ENCODE measurements at regions not wholly inside any gene's neighbourhood (a gene's known extent, or its start where the extent isn't known, plus 50 kb on each side); places are given as distances from the start of the nearest gene placed in this dataset.

DNA sequence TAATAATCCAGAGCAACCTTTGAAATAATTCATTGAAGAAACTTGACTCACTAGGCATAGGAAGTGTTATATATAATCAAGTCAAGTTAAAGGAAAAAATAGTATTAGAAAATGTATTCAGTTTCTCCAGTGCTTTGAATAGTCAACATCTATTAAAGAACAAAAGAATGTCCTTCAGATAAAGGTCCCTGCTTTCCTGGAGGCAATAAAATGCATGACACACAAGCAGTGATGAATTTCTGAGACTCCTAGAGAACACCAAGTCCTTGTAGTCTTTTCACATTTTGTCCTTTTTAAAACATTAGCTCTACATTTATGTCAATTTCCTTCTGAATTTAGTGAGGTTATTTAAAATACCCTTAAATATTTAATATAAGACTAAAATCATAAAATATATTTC, 695.5 kb downstream of the EPHA3 start:
- H3K27me3 ChIP-seq (ENCODE audit: control insufficient read depth in 5 of 5, insufficient read depth in 4 of 5, low read length in 5 of 5), result no peaks in the 10 kb centered on the region
- no peak overlapping the region for H3K27ac ChIP-seq (ENCODE audit: low read depth, low read length)
- H3K9ac ChIP-seq (ENCODE audit: low read length in 5 of 5), result no peak overlapping the region
- H3K4me1 ChIP-seq (ENCODE audit: control insufficient read depth in 5 of 5, insufficient read depth in 5 of 5, low read length in 5 of 5), result peaks cover 0 to 10% (median 6%) of the 10 kb centered on the region in 5 donors
- H3K9me3 ChIP-seq (ENCODE audit: control insufficient read depth in 5 of 5, low read length in 5 of 5), result no peaks in the 10 kb centered on the region
- H3K36me3 ChIP-seq (ENCODE audit: control insufficient read depth in 5 of 5, insufficient read depth in 5 of 5, low read length in 5 of 5), result no peaks in the 10 kb centered on the region
- H3K4me3 ChIP-seq (ENCODE audit: low read depth in 1 of 5, low read length in 5 of 5), result no peak overlapping the region

DNA sequence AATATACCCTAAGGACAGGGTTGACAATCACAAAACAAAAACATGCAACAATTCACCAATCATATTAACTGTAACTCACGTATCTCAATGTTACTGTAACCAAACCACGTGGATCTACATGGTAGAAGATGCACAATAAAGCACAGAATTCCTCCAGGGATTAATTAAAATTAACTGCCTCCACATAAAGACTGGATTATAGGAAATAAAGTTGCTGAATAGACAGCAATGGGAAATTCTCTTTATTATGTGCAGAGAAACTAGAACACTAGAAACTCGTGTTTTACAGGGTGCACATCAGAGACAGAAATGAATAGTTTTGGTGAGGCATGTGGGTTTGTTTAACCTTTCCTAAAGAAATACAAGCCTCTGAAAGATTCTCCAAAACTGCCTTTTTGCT, 696.3 kb downstream of the EPHA3 start:
- no peaks in the 10 kb centered on the region for H3K36me3 ChIP-seq (ENCODE audit: control insufficient read depth in 5 of 5, insufficient read depth in 5 of 5, low read length in 5 of 5)
- H3K4me3 ChIP-seq (ENCODE audit: low read depth in 1 of 5, low read length in 5 of 5), result no peak overlapping the region
- H3K27ac ChIP-seq (ENCODE audit: low read depth, low read length), result no peak overlapping the region
- H3K27me3 ChIP-seq (ENCODE audit: control insufficient read depth in 5 of 5, insufficient read depth in 4 of 5, low read length in 5 of 5), result no peaks in the 10 kb centered on the region
- no peak overlapping the region for H3K9ac ChIP-seq (ENCODE audit: low read length in 5 of 5)
- peaks cover 0 to 10% (median 6%) of the 10 kb centered on the region in 5 donors for H3K4me1 ChIP-seq (ENCODE audit: control insufficient read depth in 5 of 5, insufficient read depth in 5 of 5, low read length in 5 of 5)
- no peaks in the 10 kb centered on the region for H3K9me3 ChIP-seq (ENCODE audit: control insufficient read depth in 5 of 5, low read length in 5 of 5)

DNA sequence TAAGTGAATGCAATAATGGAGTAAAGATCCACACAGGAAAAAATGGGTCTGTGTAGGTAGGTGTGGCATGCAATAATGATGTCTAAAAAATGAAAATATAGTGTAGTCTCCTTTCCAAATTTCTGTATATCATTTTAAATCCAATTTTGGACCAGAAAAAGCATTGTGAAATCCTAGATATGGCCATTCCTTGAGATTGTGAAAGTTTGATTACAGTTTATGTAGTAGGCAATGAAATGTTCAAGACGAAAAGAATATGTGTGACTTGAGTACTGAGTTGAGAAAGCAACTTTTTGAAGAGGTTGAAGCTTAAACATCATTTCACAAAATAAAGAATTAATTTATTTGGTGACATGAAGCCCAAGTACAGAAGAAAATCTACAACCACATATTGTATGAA, 698.7 kb downstream of the EPHA3 start:
- Histone ChIP-seq H3K4me3 (ENCODE audit: low read depth in 1 of 5, low read length in 5 of 5) (no peak overlapping the region), H3K27ac (ENCODE audit: low read depth, low read length) (no peak overlapping the region), H3K36me3 (ENCODE audit: control insufficient read depth in 5 of 5, insufficient read depth in 5 of 5, low read length in 5 of 5) (no peaks in the 10 kb centered on the region), H3K27me3 (ENCODE audit: control insufficient read depth in 5 of 5, insufficient read depth in 4 of 5, low read length in 5 of 5) (no peaks in the 10 kb centered on the region), H3K9me3 (ENCODE audit: control insufficient read depth in 5 of 5, low read length in 5 of 5) (no peaks in the 10 kb centered on the region), H3K9ac (ENCODE audit: low read length in 5 of 5) (no peak overlapping the region), H3K4me1 (ENCODE audit: control insufficient read depth in 5 of 5, insufficient read depth in 5 of 5, low read length in 5 of 5) (peaks cover 0 to 12% (median 6%) of the 10 kb centered on the region in 5 donors)

DNA sequence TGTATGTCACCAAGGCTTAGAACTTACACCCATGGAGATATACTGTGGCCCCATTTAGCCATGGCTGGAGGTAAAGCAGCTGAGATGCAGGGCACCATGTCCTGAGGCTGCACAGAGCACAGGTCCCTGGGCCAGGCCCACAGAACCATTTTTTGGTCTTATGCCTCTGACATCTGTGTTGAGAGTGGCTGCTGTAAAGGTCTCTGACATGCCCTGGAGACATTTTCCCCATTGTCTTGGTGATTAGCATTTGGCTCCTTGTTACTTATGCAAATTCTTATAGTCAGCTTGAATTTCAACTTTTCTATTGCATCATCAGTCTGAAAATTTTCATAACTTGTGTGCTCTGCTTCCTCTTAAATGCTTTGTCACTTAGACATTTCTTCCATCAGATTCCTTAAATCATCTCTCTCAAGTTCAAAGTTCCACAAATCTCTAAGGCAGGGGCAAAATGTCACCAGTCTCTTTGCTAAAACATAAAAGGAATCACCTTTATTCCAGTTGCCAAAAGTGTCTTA, 701.3 kb downstream of the EPHA3 start:
- Histone ChIP-seq H3K4me3 (ENCODE audit: low read depth in 1 of 5, low read length in 5 of 5) (no peak overlapping the region), H3K9me3 (ENCODE audit: control insufficient read depth in 5 of 5, low read length in 5 of 5) (peaks cover 0 to 8% (median 5%) of the 10 kb centered on the region in 5 donors)

DNA sequence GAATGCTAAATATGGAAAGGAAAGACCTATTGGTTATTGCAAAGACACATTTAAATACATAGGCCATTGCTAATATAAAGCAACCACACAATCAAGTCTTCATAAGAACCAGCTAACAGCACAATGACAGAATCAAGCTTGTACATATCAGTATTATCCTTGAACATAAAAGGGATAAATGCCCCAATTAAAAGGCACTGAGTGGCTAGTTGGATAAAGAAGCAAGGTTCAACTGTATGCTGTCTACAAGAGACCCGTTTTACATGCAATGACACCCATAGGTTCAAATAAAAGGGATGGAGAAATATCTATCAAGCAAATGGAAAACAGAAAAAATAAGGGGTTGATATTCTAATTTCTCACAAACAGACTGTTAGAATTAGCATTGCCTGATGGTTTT, 706.1 kb downstream of the EPHA3 start:
- H3K9ac ChIP-seq (ENCODE audit: low read length in 5 of 5), result no peak overlapping the region
- no peak overlapping the region for H3K27ac ChIP-seq (ENCODE audit: low read depth, low read length)
- peaks cover 0 to 10% (median 5%) of the 10 kb centered on the region in 5 donors for H3K9me3 ChIP-seq (ENCODE audit: control insufficient read depth in 5 of 5, low read length in 5 of 5)
- no peaks in the 10 kb centered on the region for H3K27me3 ChIP-seq (ENCODE audit: control insufficient read depth in 5 of 5, insufficient read depth in 4 of 5, low read length in 5 of 5)
- no peaks in the 10 kb centered on the region for H3K36me3 ChIP-seq (ENCODE audit: control insufficient read depth in 5 of 5, insufficient read depth in 5 of 5, low read length in 5 of 5)
- H3K4me3 ChIP-seq (ENCODE audit: low read depth in 1 of 5, low read length in 5 of 5), result no peak overlapping the region
- H3K4me1 ChIP-seq (ENCODE audit: control insufficient read depth in 5 of 5, insufficient read depth in 5 of 5, low read length in 5 of 5), result peaks cover 0 to 2% (median 0%) of the 10 kb centered on the region in 5 donors

More for the DNA sequence above, 701.3 kb downstream of the EPHA3 start:
- H3K4me1 ChIP-seq (ENCODE audit: control insufficient read depth in 5 of 5, insufficient read depth in 5 of 5, low read length in 5 of 5), result peaks cover 0 to 10% (median 4%) of the 10 kb centered on the region in 5 donors
- H3K27me3 ChIP-seq (ENCODE audit: control insufficient read depth in 5 of 5, insufficient read depth in 4 of 5, low read length in 5 of 5), result no peaks in the 10 kb centered on the region
- no peaks in the 10 kb centered on the region for H3K36me3 ChIP-seq (ENCODE audit: control insufficient read depth in 5 of 5, insufficient read depth in 5 of 5, low read length in 5 of 5)
- H3K9ac ChIP-seq (ENCODE audit: low read length in 5 of 5), result no peak overlapping the region
- no peak overlapping the region for H3K27ac ChIP-seq (ENCODE audit: low read depth, low read length)

DNA sequence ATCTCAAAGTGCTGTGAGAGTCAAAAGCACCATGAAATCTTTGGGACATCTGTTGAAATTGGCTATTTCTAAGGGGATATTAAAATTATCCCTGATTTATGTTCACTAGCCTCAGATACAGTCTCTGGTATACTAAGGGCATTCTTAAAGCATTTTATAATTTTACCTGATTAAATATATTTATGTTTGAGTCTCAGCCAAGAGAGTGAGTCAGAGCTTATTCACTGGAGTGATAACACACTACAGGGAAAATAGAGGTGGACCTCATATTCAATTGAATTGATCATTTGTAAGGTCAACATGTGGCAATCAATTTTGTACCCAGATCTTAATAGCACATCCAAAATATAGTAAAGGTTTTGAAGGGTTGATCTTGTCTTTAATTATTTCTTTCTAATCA, 733.6 kb downstream of the EPHA3 start:
- H3K36me3 ChIP-seq (ENCODE audit: control insufficient read depth in 5 of 5, insufficient read depth in 5 of 5, low read length in 5 of 5), result no peaks in the 10 kb centered on the region
- no peaks in the 10 kb centered on the region for H3K27me3 ChIP-seq (ENCODE audit: control insufficient read depth in 5 of 5, insufficient read depth in 4 of 5, low read length in 5 of 5)
- H3K4me1 ChIP-seq (ENCODE audit: control insufficient read depth in 5 of 5, insufficient read depth in 5 of 5, low read length in 5 of 5), result no peaks in the 10 kb centered on the region
- H3K9ac ChIP-seq (ENCODE audit: low read length in 5 of 5), result no peak overlapping the region
- no peak overlapping the region for H3K27ac ChIP-seq (ENCODE audit: low read depth, low read length)
- H3K4me3 ChIP-seq (ENCODE audit: low read depth in 1 of 5, low read length in 5 of 5), result no peak overlapping the region
- no peaks in the 10 kb centered on the region for H3K9me3 ChIP-seq (ENCODE audit: control insufficient read depth in 5 of 5, low read length in 5 of 5)

DNA sequence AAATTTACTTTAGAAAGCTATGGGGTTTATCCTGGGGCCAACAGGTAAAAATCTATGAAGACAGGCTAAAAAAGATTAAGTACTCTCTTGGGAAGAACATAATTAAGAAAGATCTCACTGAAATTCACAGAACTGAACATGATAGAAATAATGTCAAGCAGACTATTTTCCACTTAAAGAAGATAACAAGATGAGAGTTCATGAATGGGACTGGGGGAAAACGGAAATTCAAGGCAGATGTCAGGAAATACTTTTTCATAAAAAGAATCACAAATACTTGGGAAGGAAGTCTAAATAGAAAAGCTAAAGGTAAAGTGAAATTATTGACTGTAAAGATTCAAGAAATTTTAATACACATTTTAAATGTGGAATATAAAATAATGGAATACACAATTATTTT, 737.6 kb downstream of the EPHA3 start:
- Histone ChIP-seq H3K27me3 (ENCODE audit: control insufficient read depth in 5 of 5, insufficient read depth in 4 of 5, low read length in 5 of 5) (no peaks in the 10 kb centered on the region), H3K36me3 (ENCODE audit: control insufficient read depth in 5 of 5, insufficient read depth in 5 of 5, low read length in 5 of 5) (no peaks in the 10 kb centered on the region), H3K27ac (ENCODE audit: low read depth, low read length) (no peak overlapping the region), H3K9me3 (ENCODE audit: control insufficient read depth in 5 of 5, low read length in 5 of 5) (no peaks in the 10 kb centered on the region), H3K4me1 (ENCODE audit: control insufficient read depth in 5 of 5, insufficient read depth in 5 of 5, low read length in 5 of 5) (no peaks in the 10 kb centered on the region), H3K9ac (ENCODE audit: low read length in 5 of 5) (no peak overlapping the region), H3K4me3 (ENCODE audit: low read depth in 1 of 5, low read length in 5 of 5) (no peak overlapping the region)

DNA sequence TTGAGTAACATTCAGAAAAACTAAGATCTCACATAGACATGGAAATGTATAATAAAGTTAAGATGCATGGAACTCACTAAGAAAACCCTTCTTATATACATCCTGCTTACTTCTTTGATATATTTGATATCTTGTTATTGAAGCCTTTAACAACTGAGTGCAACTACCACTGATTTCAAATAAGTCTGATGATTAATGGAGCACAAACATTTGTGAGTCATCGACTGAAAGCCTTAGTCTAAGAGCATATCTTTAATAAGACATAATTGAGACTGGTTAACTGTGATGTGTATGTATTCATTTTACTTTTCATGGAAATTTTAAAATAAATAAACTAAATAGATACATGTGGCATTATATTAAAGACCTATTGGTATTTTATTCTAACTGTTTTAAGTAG, 740.5 kb downstream of the EPHA3 start:
- H3K4me1 ChIP-seq (ENCODE audit: control insufficient read depth in 5 of 5, insufficient read depth in 5 of 5, low read length in 5 of 5), result peaks cover 0 to 2% (median 0%) of the 10 kb centered on the region in 5 donors
- H3K4me3 ChIP-seq (ENCODE audit: low read depth in 1 of 5, low read length in 5 of 5), result no peak overlapping the region
- H3K9me3 ChIP-seq (ENCODE audit: control insufficient read depth in 5 of 5, low read length in 5 of 5), result no peaks in the 10 kb centered on the region
- H3K9ac ChIP-seq (ENCODE audit: low read length in 5 of 5), result no peak overlapping the region
- no peaks in the 10 kb centered on the region for H3K36me3 ChIP-seq (ENCODE audit: control insufficient read depth in 5 of 5, insufficient read depth in 5 of 5, low read length in 5 of 5)
- H3K27me3 ChIP-seq (ENCODE audit: control insufficient read depth in 5 of 5, insufficient read depth in 4 of 5, low read length in 5 of 5), result no peaks in the 10 kb centered on the region
- H3K27ac ChIP-seq (ENCODE audit: low read depth, low read length), result no peak overlapping the region

DNA sequence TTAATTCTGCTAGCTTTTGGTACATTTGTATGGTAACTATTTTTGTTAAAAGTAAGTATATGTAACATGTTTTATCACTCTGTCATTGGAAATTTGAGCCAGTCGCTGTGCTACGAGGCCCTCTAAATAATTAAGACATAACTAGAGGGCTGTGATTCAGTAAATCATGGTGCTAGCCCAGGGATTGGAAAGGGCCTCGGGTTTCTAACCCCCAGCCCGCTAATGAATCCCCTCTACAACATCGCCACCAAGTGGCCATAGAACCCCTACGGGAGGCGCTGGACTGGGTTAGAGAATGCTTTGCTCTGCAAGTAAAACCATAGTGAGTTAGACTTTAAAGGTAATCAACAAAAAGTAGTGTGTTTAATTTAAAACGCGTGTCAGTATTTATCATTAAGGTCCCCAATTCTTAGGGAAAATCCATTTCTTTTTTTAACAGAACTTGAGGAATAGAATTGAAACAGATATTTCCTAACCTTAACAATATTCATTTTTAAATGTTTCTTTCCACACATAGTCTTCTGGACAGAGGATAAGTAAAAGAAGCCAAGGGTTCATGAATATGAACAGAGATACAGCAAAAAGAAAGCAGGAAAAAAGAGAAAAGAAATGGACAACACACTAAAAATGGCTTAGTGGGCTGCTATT, 744.7 kb downstream of the EPHA3 start:
- Histone ChIP-seq H3K27me3 (ENCODE audit: control insufficient read depth in 5 of 5, insufficient read depth in 4 of 5, low read length in 5 of 5) (no peaks in the 10 kb centered on the region), H3K36me3 (ENCODE audit: control insufficient read depth in 5 of 5, insufficient read depth in 5 of 5, low read length in 5 of 5) (no peaks in the 10 kb centered on the region), H3K27ac (ENCODE audit: low read depth, low read length) (no peak overlapping the region), H3K9me3 (ENCODE audit: control insufficient read depth in 5 of 5, low read length in 5 of 5) (no peaks in the 10 kb centered on the region), H3K4me3 (ENCODE audit: low read depth in 1 of 5, low read length in 5 of 5) (no peak overlapping the region), H3K9ac (ENCODE audit: low read length in 5 of 5) (no peak overlapping the region), H3K4me1 (ENCODE audit: control insufficient read depth in 5 of 5, insufficient read depth in 5 of 5, low read length in 5 of 5) (peaks cover 0 to 2% (median 0%) of the 10 kb centered on the region in 5 donors)

DNA sequence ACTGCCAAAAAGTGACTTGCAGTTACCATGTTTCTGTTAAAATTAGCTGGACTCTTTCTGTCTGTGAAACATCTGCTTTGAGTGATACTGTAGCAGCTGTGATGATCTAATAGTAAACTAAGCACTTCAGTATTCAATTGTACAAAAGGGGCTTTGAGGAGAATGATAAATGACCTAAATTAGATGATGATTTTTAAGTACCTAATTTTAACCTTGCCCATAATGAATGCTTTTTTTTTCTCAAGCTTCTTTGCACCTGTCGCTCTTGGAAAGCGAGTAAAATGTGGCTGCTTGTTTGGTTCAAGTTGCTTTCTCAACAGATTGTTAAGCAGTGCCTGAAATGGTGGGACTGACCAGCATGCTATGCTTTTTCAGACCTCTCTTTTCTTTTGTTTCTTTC, 752.3 kb downstream of the EPHA3 start:
- no peak overlapping the region for H3K27ac ChIP-seq (ENCODE audit: low read depth, low read length)
- no peaks in the 10 kb centered on the region for H3K4me1 ChIP-seq (ENCODE audit: control insufficient read depth in 5 of 5, insufficient read depth in 5 of 5, low read length in 5 of 5)
- H3K9me3 ChIP-seq (ENCODE audit: control insufficient read depth in 5 of 5, low read length in 5 of 5), result no peaks in the 10 kb centered on the region
- H3K36me3 ChIP-seq (ENCODE audit: control insufficient read depth in 5 of 5, insufficient read depth in 5 of 5, low read length in 5 of 5), result no peaks in the 10 kb centered on the region
- H3K27me3 ChIP-seq (ENCODE audit: control insufficient read depth in 5 of 5, insufficient read depth in 4 of 5, low read length in 5 of 5), result no peaks in the 10 kb centered on the region
- H3K9ac ChIP-seq (ENCODE audit: low read length in 5 of 5), result no peak overlapping the region
- H3K4me3 ChIP-seq (ENCODE audit: low read depth in 1 of 5, low read length in 5 of 5), result no peak overlapping the region
